ENCODE measurements at regions not wholly inside any gene's neighbourhood (a gene's known extent, or its start where the extent isn't known, plus 50 kb on each side); places are given as distances from the start of the nearest gene placed in this dataset.

DNA sequence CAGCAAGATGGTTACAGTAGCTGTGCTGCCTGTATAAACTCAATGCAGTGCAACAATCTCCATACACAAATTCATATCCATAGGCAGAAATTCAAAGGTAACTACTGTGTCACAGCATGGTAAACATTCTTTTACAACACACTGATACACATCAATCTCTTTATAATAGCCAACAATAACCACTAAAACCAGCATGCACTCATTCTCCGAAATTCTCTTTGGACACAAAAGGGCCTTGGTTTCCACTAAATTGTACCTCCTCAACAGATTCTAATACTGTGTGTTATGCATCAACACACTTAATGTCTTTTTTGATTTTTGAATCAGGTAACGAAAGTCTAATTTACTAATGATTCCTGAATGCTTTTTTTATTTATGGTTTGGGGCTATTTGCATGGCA lies 1323.7 kb downstream of the GRIK2 start:
- TF ChIP-seq ETV6 (conservative IDR thresholded peaks at IDR 0.05 in 1 of 2, IDR thresholded peaks at IDR 0.05 in 1 of 2; ENCODE audit: borderline replicate concordance in 1 of 2, low read depth in 1 of 2) (no peak), ZNF207 (IDR thresholded peaks at IDR 0.05; ENCODE audit: borderline replicate concordance) (no peak), ZNF217 (IDR thresholded peaks at IDR 0.05) (no peak), RELB (IDR thresholded peaks at IDR 0.05; ENCODE audit: low read depth) (no peak), BMI1 (IDR thresholded peaks at IDR 0.05; ENCODE audit: borderline replicate concordance) (no peak), ATF7 (IDR thresholded peaks at IDR 0.05; ENCODE audit: low read depth) (no peak)
- TF ChIP-seq, protein P1, sequence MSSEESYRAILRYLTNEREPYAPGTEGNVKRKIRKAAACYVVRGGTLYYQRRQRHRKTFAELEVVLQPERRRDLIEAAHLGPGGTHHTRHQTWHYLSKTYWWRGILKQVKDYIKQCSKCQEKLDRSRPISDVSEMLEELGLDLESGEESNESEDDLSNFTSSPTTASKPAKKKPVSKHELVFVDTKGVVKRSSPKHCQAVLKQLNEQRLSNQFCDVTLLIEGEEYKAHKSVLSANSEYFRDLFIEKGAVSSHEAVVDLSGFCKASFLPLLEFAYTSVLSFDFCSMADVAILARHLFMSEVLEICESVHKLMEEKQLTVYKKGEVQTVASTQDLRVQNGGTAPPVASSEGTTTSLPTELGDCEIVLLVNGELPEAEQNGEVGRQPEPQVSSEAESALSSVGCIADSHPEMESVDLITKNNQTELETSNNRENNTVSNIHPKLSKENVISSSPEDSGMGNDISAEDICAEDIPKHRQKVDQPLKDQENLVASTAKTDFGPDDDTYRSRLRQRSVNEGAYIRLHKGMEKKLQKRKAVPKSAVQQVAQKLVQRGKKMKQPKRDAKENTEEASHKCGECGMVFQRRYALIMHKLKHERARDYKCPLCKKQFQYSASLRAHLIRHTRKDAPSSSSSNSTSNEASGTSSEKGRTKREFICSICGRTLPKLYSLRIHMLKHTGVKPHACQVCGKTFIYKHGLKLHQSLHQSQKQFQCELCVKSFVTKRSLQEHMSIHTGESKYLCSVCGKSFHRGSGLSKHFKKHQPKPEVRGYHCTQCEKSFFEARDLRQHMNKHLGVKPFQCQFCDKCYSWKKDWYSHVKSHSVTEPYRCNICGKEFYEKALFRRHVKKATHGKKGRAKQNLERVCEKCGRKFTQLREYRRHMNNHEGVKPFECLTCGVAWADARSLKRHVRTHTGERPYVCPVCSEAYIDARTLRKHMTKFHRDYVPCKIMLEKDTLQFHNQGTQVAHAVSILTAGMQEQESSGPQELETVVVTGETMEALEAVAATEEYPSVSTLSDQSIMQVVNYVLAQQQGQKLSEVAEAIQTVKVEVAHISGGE (CRISPR knock-in tag; IDR thresholded peaks at IDR 0.05): no peak
- Histone ChIP-seq H3K9ac (ENCODE audit: control insufficient read depth, insufficient read depth, low read length) (no peak overlapping the region), H3K4me3 (no peak overlapping the region), H3K9me3 (replicated peaks; ENCODE audit: control insufficient read depth, insufficient read depth, low read length) (no peaks in the 10 kb centered on the region), H3K79me2 (ENCODE audit: control insufficient read depth, insufficient read depth, low read length) (no peaks in the 10 kb centered on the region), H4K20me1 (ENCODE audit: control insufficient read depth, insufficient read depth) (no peaks in the 10 kb centered on the region), H3K27ac (ENCODE audit: control insufficient read depth, insufficient read depth) (no peak overlapping the region), H3K4me2 (ENCODE audit: control insufficient read depth, insufficient read depth) (no peak overlapping the region), H3K4me1 (ENCODE audit: control insufficient read depth, insufficient read depth, low read length) (no peaks in the 10 kb centered on the region), H3K27me3 (replicated peaks in 1 of 2; ENCODE audit: control insufficient read depth in 2 of 2, insufficient read depth in 2 of 2, low read length in 1 of 2) (no peaks in the 10 kb centered on the region), H3K36me3 (ENCODE audit: control insufficient read depth in 2 of 2, insufficient read depth in 2 of 2, low read length in 1 of 2) (no peaks in the 10 kb centered on the region), H2AFZ (ENCODE audit: control insufficient read depth, low read depth, low read length) (no peak overlapping the region)
- ChIA-PET POLR2A (no interaction called here), SMC1A (ENCODE audit: uncharacterized antibody, unreplicated experiment) (no interaction called here), RAD21 (ENCODE audit: unreplicated experiment) (no interaction called here), CTCF (no interaction called here)
- 2% methylated on average over 2 of the region's 2 CpGs for WGBS (ENCODE audit: insufficient coverage, insufficient replicate concordance, low lambda C conversion rate, missing lambda C conversion rate)
- intact Hi-C loops (cut with micrococcal nuclease; ENCODE audit: unreplicated experiment) (no loop called here), in situ Hi-C loops (cut with MboI) (no loop called here)
- no peak for FAIRE-seq
- no TSS peak for BruUV-seq (replicated peaks)
- ATAC-seq: no peak
- DNase-seq (ENCODE audit: low read depth, low spot score): no peak
